ENCODE measurements at regions not wholly inside any gene's neighbourhood (a gene's known extent, or its start where the extent isn't known, plus 50 kb on each side); places are given as distances from the start of the nearest gene placed in this dataset.
"Not testable (repeated sequence)": the region's sequence is repeated elsewhere in the genome, so short reads cannot be mapped to it uniquely, and the experiment has no call there.

GRCh38 chr7:131931370-131931769, 374.9 kb upstream of the PODXL start:
- intact Hi-C loops (cut with micrococcal nuclease): no loop called here
- Mint-ChIP-seq H3K4me3 (no peak overlapping the region), H3K36me3 (ENCODE audit: low read depth) (no peaks in the 10 kb centered on the region), H3K4me1 (no peaks in the 10 kb centered on the region), H3K27ac (no peak overlapping the region), H3K27me3 (peaks cover under 1% of the 10 kb centered on the region), H3K9me3 (no peaks in the 10 kb centered on the region)
- no peak for DNase-seq

GRCh38 chr7:131929632-131930031, 373.2 kb upstream of the PODXL start:
- Mint-ChIP-seq H3K36me3 (ENCODE audit: low read depth) (no peaks in the 10 kb centered on the region), H3K4me1 (no peaks in the 10 kb centered on the region), H3K27me3 (peaks cover 1% of the 10 kb centered on the region), H3K9me3 (no peaks in the 10 kb centered on the region), H3K27ac (no peak overlapping the region), H3K4me3 (no peak overlapping the region)
- DNase-seq: no peak
- intact Hi-C loops (cut with micrococcal nuclease): no loop called here

- Mint-ChIP-seq H3K9me3 (no peaks in the 10 kb centered on the region), H3K27me3 (peaks cover 1% of the 10 kb centered on the region), H3K36me3 (ENCODE audit: low read depth) (no peaks in the 10 kb centered on the region), H3K27ac (no peak overlapping the region), H3K4me1 (no peaks in the 10 kb centered on the region), H3K4me3 (no peak overlapping the region)
- no peak for DNase-seq
- intact Hi-C loops (cut with micrococcal nuclease): no loop called here
These were observed 371.5 kb upstream of the PODXL start for GRCh38 chr7:131927770-131928423.

- intact Hi-C loops (cut with micrococcal nuclease): no loop called here
- H3K4me1 Mint-ChIP-seq: no peaks in the 10 kb centered on the region
- no peak overlapping the region for H3K27ac Mint-ChIP-seq
- peaks cover 1% of the 10 kb centered on the region for H3K27me3 Mint-ChIP-seq
- no peaks in the 10 kb centered on the region for H3K9me3 Mint-ChIP-seq
- no peaks in the 10 kb centered on the region for H3K36me3 Mint-ChIP-seq (ENCODE audit: low read depth)
- no peak overlapping the region for H3K4me3 Mint-ChIP-seq
- no peak for DNase-seq
These were observed 369.2 kb upstream of the PODXL start for GRCh38 chr7:131925636-131926035.

GRCh38 chr7:131924857-131925256, 368.4 kb upstream of the PODXL start:
- Mint-ChIP-seq H3K4me1 (no peaks in the 10 kb centered on the region), H3K4me3 (no peak overlapping the region), H3K27me3 (peaks cover 1% of the 10 kb centered on the region), H3K36me3 (ENCODE audit: low read depth) (no peaks in the 10 kb centered on the region), H3K9me3 (no peaks in the 10 kb centered on the region), H3K27ac (no peak overlapping the region)
- intact Hi-C loops (cut with micrococcal nuclease): no loop called here
- no peak for DNase-seq

- DNase-seq; H3K27ac Mint-ChIP-seq; intact Hi-C loops (cut with micrococcal nuclease); H3K27me3 Mint-ChIP-seq; H3K4me3 Mint-ChIP-seq; H3K36me3 Mint-ChIP-seq (ENCODE audit: low read depth); H3K9me3 Mint-ChIP-seq; H3K4me1 Mint-ChIP-seq: not testable (repeated sequence)
These were observed 366.5 kb upstream of the PODXL start for GRCh38 chr7:131922948-131923347.

- no peaks in the 10 kb centered on the region for H3K4me1 Mint-ChIP-seq
- DNase-seq: no peak
- no peaks in the 10 kb centered on the region for H3K27me3 Mint-ChIP-seq
- no peak overlapping the region for H3K4me3 Mint-ChIP-seq
- no peaks in the 10 kb centered on the region for H3K36me3 Mint-ChIP-seq (ENCODE audit: low read depth)
- H3K9me3 Mint-ChIP-seq: no peaks in the 10 kb centered on the region
- intact Hi-C loops (cut with micrococcal nuclease): no loop called here
- H3K27ac Mint-ChIP-seq: no peak overlapping the region
These were observed 364.6 kb upstream of the PODXL start for GRCh38 chr7:131921016-131921415.

GRCh38 chr7:131919920-131920709, 363.7 kb upstream of the PODXL start:
- no peaks in the 10 kb centered on the region for H3K36me3 Mint-ChIP-seq (ENCODE audit: low read depth)
- no peaks in the 10 kb centered on the region for H3K27me3 Mint-ChIP-seq
- H3K4me1 Mint-ChIP-seq: no peaks in the 10 kb centered on the region
- H3K27ac Mint-ChIP-seq: no peak overlapping the region
- no peak for DNase-seq
- H3K4me3 Mint-ChIP-seq: no peak overlapping the region
- H3K9me3 Mint-ChIP-seq: no peaks in the 10 kb centered on the region
- intact Hi-C loops (cut with micrococcal nuclease): no loop called here

GRCh38 chr7:131911112-131911511, 354.7 kb upstream of the PODXL start:
- no peak overlapping the region for H3K4me3 Mint-ChIP-seq
- H3K9me3 Mint-ChIP-seq: peaks cover 15% of the 10 kb centered on the region
- no peak overlapping the region for H3K27ac Mint-ChIP-seq
- no peak for DNase-seq
- no peaks in the 10 kb centered on the region for H3K4me1 Mint-ChIP-seq
- H3K27me3 Mint-ChIP-seq: peaks cover 31% of the 10 kb centered on the region
- intact Hi-C loops (cut with micrococcal nuclease): no loop called here
- no peaks in the 10 kb centered on the region for H3K36me3 Mint-ChIP-seq (ENCODE audit: low read depth)

- no peaks in the 10 kb centered on the region for H3K4me1 Mint-ChIP-seq
These were observed 352.8 kb upstream of the PODXL start for GRCh38 chr7:131909151-131909768.

GRCh38 chr7:131908714-131909113, 352.3 kb upstream of the PODXL start:
- H3K36me3 Mint-ChIP-seq (ENCODE audit: low read depth): no peaks in the 10 kb centered on the region
- no peak overlapping the region for H3K27ac Mint-ChIP-seq
- H3K4me1 Mint-ChIP-seq: no peaks in the 10 kb centered on the region
- H3K27me3 Mint-ChIP-seq: peaks cover 31% of the 10 kb centered on the region
- H3K9me3 Mint-ChIP-seq: peaks cover 15% of the 10 kb centered on the region
- intact Hi-C loops (cut with micrococcal nuclease): no loop called here
- H3K4me3 Mint-ChIP-seq: no peak overlapping the region
- no peak for DNase-seq

More at GRCh38 chr7:131909151-131909768, 352.8 kb upstream of the PODXL start:
- peaks cover 15% of the 10 kb centered on the region for H3K9me3 Mint-ChIP-seq
- intact Hi-C loops (cut with micrococcal nuclease): no loop called here
- no peak for DNase-seq
- H3K36me3 Mint-ChIP-seq (ENCODE audit: low read depth): no peaks in the 10 kb centered on the region
- H3K27ac Mint-ChIP-seq: no peak overlapping the region
- H3K4me3 Mint-ChIP-seq: no peak overlapping the region
- peaks cover 31% of the 10 kb centered on the region for H3K27me3 Mint-ChIP-seq

- Mint-ChIP-seq H3K27me3 (peaks cover 24% of the 10 kb centered on the region), H3K27ac (no peak overlapping the region), H3K9me3 (peaks cover 8% of the 10 kb centered on the region), H3K4me1 (no peaks in the 10 kb centered on the region), H3K4me3 (no peak overlapping the region), H3K36me3 (ENCODE audit: low read depth) (no peaks in the 10 kb centered on the region)
- intact Hi-C loops (cut with micrococcal nuclease): no loop called here
- DNase-seq: no peak
These were observed 349.1 kb upstream of the PODXL start for GRCh38 chr7:131905471-131905973.

- no peak for DNase-seq
- no peak overlapping the region for H3K27ac Mint-ChIP-seq
- H3K36me3 Mint-ChIP-seq (ENCODE audit: low read depth): no peaks in the 10 kb centered on the region
- H3K4me1 Mint-ChIP-seq: no peaks in the 10 kb centered on the region
- peaks cover 17% of the 10 kb centered on the region for H3K27me3 Mint-ChIP-seq
- H3K9me3 Mint-ChIP-seq: peaks cover 1% of the 10 kb centered on the region
- H3K4me3 Mint-ChIP-seq: no peak overlapping the region
- intact Hi-C loops (cut with micrococcal nuclease): no loop called here
These were observed 348.4 kb upstream of the PODXL start for GRCh38 chr7:131904760-131905327.

GRCh38 chr7:131903315-131903714, 346.9 kb upstream of the PODXL start:
- no peak for DNase-seq
- Mint-ChIP-seq H3K36me3 (ENCODE audit: low read depth) (no peaks in the 10 kb centered on the region), H3K9me3 (no peaks in the 10 kb centered on the region), H3K4me1 (peaks cover 2% of the 10 kb centered on the region), H3K27me3 (peaks cover 10% of the 10 kb centered on the region), H3K4me3 (no peak overlapping the region), H3K27ac (no peak overlapping the region)
- intact Hi-C loops (cut with micrococcal nuclease): no loop called here

All from activated CD4-positive, alpha-beta T cell treated with anti-CD3 and anti-CD28 coated beads, Interleukin-2, amount 10 ng/mL, durations not matched to agents 24 days and 14 days (primary cell).